ENCODE measurements at regions not wholly inside any gene's neighbourhood (a gene's known extent, or its start where the extent isn't known, plus 50 kb on each side); places are given as distances from the start of the nearest gene placed in this dataset.

DNA sequence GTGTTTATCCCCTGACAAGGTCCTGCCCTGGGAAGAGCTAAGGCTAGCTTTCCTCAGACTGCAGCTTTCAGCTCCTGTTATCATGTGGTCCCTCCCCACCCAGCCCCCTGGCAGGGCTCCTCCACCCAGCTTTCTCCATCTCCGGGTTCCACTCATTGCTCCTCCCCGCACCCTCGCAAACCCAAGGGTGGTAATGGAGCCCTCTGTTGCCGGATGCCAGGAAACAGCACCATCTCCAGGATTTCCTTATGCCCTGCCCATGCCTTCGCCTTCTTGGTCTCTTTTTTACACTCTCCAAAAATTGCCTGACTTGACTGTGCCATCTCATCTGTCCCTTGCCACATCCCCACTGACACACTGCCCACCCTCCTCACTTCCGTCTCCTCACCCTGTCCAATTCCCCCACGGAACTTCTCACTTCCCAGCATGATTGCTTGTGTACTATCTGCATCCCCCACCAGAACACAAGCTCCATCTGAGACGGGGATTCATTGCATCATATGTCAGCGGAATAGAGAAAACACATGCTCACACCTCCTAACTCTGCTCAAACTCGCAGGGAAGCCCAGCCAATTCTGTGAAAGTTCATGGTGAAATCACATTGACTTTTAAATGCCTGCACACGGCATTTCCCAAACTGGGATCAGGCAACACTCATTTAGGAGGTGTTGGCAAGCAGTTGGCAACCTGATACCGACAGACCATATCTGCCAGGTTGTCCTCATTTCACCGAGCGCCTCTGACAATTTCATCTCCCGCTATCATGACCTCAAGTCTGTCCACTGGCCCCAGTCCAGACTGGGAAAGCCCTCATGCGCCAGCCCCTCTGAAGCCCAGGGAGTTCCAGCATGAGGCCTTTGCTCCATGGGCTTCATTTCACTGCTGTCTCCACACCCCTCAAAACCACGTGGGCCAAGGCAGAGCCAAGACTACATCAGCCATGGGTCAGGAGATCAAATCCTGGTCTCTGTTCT, 201.1 kb downstream of the MATN1 start:
- H3K4me1 Mint-ChIP-seq (ENCODE audit: low read depth, unreplicated experiment), result peaks cover 27% of the 10 kb centered on the region
- H3K9me3 Mint-ChIP-seq (ENCODE audit: unreplicated experiment), result peaks cover 4% of the 10 kb centered on the region
- Histone ChIP-seq H3K9me3 (ENCODE audit: insufficient read depth, low read depth, low read length) (no peaks in the 10 kb centered on the region), H3K4me2 (ENCODE audit: low read length) (peak overlapping the region; percentile 42), H4K20me1 (ENCODE audit: insufficient read depth, low read length) (no peaks in the 10 kb centered on the region), H3K36me3 (ENCODE audit: insufficient read depth, low read length) (no peaks in the 10 kb centered on the region), H3K79me2 (ENCODE audit: insufficient read depth, low read length) (no peaks in the 10 kb centered on the region), H3K4me1 (ENCODE audit: insufficient read depth, low read length) (peaks cover 36% of the 10 kb centered on the region), H3K9ac (ENCODE audit: low read length) (peak overlapping the region; percentile 32), H2AFZ (ENCODE audit: low read depth, low read length) (no peak overlapping the region), H3K4me3 (ENCODE audit: insufficient read depth, low read depth, low read length) (no peak overlapping the region), H3K27ac (ENCODE audit: low read depth, low read length) (peak overlapping the region; percentile 57), H3K27me3 (ENCODE audit: insufficient read depth, low read length) (no peaks in the 10 kb centered on the region)
- peaks cover 17% of the 10 kb centered on the region for H3K27me3 Mint-ChIP-seq (ENCODE audit: low read depth, unreplicated experiment)
- no peak for TF ChIP-seq EZH2 (IDR thresholded peaks at IDR 0.05; ENCODE audit: insufficient read depth, low read length)
- TF ChIP-seq, protein P1, sequence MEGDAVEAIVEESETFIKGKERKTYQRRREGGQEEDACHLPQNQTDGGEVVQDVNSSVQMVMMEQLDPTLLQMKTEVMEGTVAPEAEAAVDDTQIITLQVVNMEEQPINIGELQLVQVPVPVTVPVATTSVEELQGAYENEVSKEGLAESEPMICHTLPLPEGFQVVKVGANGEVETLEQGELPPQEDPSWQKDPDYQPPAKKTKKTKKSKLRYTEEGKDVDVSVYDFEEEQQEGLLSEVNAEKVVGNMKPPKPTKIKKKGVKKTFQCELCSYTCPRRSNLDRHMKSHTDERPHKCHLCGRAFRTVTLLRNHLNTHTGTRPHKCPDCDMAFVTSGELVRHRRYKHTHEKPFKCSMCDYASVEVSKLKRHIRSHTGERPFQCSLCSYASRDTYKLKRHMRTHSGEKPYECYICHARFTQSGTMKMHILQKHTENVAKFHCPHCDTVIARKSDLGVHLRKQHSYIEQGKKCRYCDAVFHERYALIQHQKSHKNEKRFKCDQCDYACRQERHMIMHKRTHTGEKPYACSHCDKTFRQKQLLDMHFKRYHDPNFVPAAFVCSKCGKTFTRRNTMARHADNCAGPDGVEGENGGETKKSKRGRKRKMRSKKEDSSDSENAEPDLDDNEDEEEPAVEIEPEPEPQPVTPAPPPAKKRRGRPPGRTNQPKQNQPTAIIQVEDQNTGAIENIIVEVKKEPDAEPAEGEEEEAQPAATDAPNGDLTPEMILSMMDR (IDR thresholded peaks at IDR 0.05; ENCODE audit: insufficient read depth, low read depth, low read length), result no peak
- peak; percentile 41 for FAIRE-seq
- H3K4me3 Mint-ChIP-seq (ENCODE audit: unreplicated experiment), result no peak overlapping the region
- peak overlapping the region; percentile 87 for H3K27ac Mint-ChIP-seq (ENCODE audit: unreplicated experiment)
- peak; percentile 63 for DNase-seq (ENCODE audit: low read depth)
- H3K36me3 Mint-ChIP-seq (ENCODE audit: low read depth, unreplicated experiment), result no peaks in the 10 kb centered on the region

- H3K4me1 ChIP-seq (ENCODE audit: insufficient read depth, low read length), result peaks cover 31% of the 10 kb centered on the region
- Mint-ChIP-seq H3K36me3 (ENCODE audit: low read depth, unreplicated experiment) (no peaks in the 10 kb centered on the region), H3K27ac (ENCODE audit: unreplicated experiment) (no peak overlapping the region), H3K4me3 (ENCODE audit: unreplicated experiment) (no peak overlapping the region), H3K9me3 (ENCODE audit: unreplicated experiment) (peaks cover 4% of the 10 kb centered on the region), H3K4me1 (ENCODE audit: low read depth, unreplicated experiment) (peaks cover 25% of the 10 kb centered on the region), H3K27me3 (ENCODE audit: low read depth, unreplicated experiment) (peaks cover 17% of the 10 kb centered on the region)
- H3K9ac ChIP-seq (ENCODE audit: low read length), result no peak overlapping the region
- no peaks in the 10 kb centered on the region for H3K27me3 ChIP-seq (ENCODE audit: insufficient read depth, low read length)
- TF ChIP-seq, protein P1 (IDR thresholded peaks at IDR 0.05; ENCODE audit: insufficient read depth, low read depth, low read length), result no peak
- TF ChIP-seq EZH2 (IDR thresholded peaks at IDR 0.05; ENCODE audit: insufficient read depth, low read length), result no peak
- FAIRE-seq, result no peak
- no peaks in the 10 kb centered on the region for H3K79me2 ChIP-seq (ENCODE audit: insufficient read depth, low read length)
- H3K4me2 ChIP-seq (ENCODE audit: low read length), result no peak overlapping the region
- no peak overlapping the region for H3K27ac ChIP-seq (ENCODE audit: low read depth, low read length)
- DNase-seq (ENCODE audit: low read depth), result no peak
- no peaks in the 10 kb centered on the region for H3K9me3 ChIP-seq (ENCODE audit: insufficient read depth, low read depth, low read length)
- H4K20me1 ChIP-seq (ENCODE audit: insufficient read depth, low read length), result no peaks in the 10 kb centered on the region
- no peaks in the 10 kb centered on the region for H3K36me3 ChIP-seq (ENCODE audit: insufficient read depth, low read length)
- H2AFZ ChIP-seq (ENCODE audit: low read depth, low read length), result no peak overlapping the region
- H3K4me3 ChIP-seq (ENCODE audit: insufficient read depth, low read depth, low read length), result no peak overlapping the region
Observed at GRCh38 chr1:30521261-30521865, 202.0 kb downstream of the MATN1 start.
